ENCODE measurements at regions not wholly inside any gene's neighbourhood (a gene's known extent, or its start where the extent isn't known, plus 50 kb on each side); places are given as distances from the start of the nearest gene placed in this dataset.
"Not testable (repeated sequence)": the region's sequence is repeated elsewhere in the genome, so short reads cannot be mapped to it uniquely, and the experiment has no call there.

GRCh38 chr3:21989341-21990042, 238.5 kb upstream of the ZNF385D start:
- DNase-seq (ENCODE audit: low spot score), result no peak

- no peak for DNase-seq (ENCODE audit: low spot score)
Observed at GRCh38 chr3:21991061-21991460, 240.1 kb upstream of the ZNF385D start.

DNA sequence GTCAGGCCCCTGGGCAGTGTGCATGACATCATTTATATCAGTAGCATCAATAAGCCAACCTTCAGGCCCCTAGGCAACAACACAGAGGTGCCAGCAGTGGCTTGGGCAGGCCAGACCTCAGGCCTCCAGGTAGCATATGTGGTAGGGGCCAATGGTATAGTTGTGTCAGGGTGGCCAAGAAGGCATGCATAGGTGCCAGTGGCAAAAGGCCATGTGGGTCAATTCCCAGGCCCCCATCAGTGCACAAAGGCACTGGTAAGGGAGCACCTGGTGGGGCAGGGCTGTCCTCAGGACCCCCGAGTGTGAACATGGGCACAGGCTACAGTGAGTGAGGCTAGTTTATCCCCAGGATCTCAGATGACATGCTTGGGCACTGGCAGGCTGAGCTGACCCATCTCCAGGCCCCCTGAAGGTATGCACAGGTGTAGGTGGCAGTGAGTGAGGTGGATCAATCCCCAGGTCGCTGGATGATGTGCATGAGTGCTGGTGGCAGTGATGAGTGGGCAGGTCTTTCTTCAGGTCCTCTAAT, 244.1 kb upstream of the ZNF385D start:
- DNase-seq (ENCODE audit: low spot score), result no peak

DNA sequence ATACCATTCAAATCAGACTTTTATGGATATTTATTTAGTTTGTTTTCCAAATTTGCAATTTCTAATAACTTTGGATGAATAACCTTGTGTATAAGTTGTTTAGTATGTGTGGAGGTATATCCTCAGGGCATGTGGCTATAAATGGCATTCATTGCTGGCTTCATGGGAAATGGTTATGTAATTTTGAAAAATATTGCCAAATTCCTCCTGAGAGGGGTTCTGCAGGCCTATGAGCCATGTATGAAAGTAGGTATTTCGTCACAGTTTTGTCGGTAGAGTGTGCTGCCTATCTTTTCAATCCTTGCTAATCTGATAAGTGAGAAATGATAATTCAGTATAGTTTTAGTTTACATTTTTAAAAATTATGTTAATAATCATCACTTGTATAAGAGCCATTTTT, 256.4 kb upstream of the ZNF385D start:
- no peak for DNase-seq (ENCODE audit: low spot score)

- no peak for DNase-seq (ENCODE audit: low spot score)
Observed at GRCh38 chr3:22010997-22011396, 260.0 kb upstream of the ZNF385D start.

- no peak for DNase-seq (ENCODE audit: low spot score)
Observed at GRCh38 chr3:22012471-22012870, 261.5 kb upstream of the ZNF385D start.

DNA sequence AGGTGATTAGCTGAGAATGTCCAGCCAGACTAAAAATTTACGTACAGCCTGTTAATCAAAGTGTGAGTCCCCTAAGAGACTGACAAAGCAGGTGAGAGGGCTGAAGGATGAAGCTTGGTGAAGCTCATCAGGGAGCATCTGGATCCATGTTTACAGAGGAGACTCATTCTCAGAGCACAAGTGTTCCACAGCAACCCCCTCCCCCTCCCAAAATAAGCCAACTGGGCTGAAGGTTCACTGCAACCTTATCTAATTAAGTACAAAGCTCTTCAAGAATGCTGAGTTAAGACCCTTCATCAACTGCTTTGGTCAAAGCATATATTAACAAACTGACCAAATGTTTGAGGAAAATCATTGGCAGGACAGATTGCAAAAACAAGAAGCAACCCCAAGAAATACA, 262.6 kb upstream of the ZNF385D start:
- DNase-seq (ENCODE audit: low spot score), result no peak

GRCh38 chr3:22016197-22016596, 265.2 kb upstream of the ZNF385D start:
- no peak for DNase-seq (ENCODE audit: low spot score)

DNA sequence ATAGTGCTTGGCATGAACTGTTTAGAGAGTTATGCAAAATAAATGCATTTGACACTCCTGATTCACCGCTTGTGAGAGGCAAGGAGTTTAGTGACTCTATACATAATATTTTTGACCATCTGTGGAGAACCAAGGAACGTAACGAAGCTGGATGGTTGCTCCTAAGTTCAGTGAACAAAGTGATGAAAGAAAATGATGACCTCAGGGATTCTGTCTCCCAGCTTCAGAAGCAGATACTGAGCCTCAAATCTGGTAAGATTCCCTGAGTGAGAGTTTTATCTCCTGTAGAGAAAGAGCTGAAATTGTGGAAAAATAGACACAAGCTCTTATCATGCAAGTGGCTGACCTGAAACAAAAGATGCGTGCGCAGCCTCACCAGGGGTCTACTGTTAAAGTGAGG, 273.6 kb upstream of the ZNF385D start:
- DNase-seq (ENCODE audit: low spot score), result not testable (repeated sequence)

- no peak for DNase-seq (ENCODE audit: low spot score)
Observed at GRCh38 chr3:22029480-22029879, 278.5 kb upstream of the ZNF385D start.

DNA sequence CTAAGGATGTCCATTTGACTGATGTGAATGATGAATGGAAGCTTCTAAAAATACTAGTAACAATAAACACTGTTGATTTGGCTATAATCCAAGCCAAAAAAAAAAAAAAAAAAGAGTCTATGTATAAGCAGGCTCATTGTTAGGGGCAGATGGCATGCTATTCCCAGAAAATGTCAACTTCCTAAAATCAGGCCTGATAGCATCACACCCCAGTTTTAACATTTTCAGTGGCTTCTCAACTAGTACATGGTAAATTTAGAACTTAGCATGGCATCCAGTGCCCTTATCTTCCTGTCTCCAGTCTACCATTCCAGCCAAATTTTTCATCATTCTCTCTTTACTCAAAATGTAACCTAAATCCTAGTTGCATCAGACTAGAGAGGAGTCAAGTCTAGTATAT, 288.2 kb upstream of the ZNF385D start:
- no peak for DNase-seq (ENCODE audit: low spot score)

GRCh38 chr3:22040150-22040549, 289.1 kb upstream of the ZNF385D start:
- DNase-seq (ENCODE audit: low spot score), result no peak

DNA sequence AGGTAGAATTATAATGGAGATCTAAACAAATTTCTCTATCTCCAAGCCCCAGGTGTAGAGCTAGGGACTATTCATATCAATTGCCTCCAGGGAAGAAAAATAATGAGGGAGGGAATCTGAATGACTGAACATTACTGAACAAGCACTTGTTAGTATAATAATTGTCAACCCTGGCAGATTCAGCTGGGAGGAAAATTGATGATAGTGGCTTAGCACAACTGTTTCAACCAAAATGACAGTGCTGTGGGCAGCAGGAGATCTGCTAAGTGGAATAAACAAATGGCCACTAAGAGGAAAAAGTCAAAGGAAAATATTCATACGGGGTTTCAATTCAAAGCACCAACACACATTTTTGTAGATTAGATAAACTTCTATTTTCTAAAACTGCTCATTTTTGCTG, 294.9 kb upstream of the ZNF385D start:
- DNase-seq (ENCODE audit: low spot score), result no peak

GRCh38 chr3:22063500-22063899, 312.5 kb upstream of the ZNF385D start:
- DNase-seq (ENCODE audit: low spot score), result no peak

DNA sequence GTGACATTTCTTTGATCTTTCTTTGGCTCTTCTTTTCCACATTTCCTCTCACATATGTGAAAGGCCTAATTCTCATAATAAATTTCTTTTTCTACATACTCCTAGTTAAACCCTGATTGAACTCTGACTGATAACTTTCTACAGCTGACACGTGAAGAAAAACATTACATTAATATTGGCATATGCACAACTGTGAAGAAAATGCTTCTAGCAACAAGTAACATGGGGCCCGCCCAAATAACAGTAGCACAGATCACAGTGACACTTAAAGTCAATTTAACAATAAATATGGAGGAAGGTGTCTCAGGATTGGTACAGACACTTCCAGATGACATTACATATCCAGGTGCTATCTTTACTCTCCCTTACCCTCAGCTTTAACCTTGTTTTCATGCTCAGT, 317.6 kb upstream of the ZNF385D start:
- DNase-seq (ENCODE audit: low spot score), result no peak

- no peak for DNase-seq (ENCODE audit: low spot score)
Observed at GRCh38 chr3:22088204-22088603, 337.2 kb upstream of the ZNF385D start.

DNA sequence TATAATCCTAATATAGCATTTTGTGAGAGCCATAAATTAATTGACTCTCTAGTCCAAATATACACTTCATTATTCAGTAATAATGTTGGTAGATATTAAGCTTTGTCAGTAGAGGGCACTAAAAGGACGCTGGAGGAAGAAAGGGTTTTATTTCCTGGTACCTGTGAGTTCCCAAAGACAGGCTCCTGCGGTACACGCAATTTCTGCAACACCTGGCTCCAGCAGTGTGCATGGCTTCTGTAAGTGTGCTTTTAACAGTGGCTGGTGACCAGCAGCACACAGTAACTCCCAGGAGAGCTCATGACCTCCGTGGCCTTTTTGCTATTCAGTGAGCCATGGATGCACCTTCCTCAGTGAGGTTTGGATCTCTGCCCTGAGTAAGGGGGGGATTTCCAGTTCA, 338.3 kb upstream of the ZNF385D start:
- peak; percentile 9 for DNase-seq (ENCODE audit: low spot score)

DNA sequence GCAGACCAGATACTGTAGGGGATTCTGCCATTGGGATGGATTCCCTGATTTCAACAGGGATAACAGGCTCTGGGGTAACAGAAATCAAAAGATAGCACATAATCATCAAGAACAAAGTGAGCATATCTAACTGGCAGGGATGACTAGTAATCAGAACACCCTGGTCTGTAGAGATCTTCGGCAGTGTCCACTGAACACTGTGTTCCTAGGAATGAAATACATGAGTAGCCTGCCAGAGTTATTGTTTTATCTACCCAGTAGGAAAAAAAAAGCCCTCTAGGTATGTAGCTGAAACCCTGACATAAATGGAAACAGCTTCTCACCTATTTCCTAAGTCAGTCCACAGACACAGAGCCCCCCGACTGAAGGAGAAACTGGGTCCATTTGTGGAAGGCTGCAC, 340.3 kb upstream of the ZNF385D start:
- DNase-seq (ENCODE audit: low spot score), result no peak

DNA sequence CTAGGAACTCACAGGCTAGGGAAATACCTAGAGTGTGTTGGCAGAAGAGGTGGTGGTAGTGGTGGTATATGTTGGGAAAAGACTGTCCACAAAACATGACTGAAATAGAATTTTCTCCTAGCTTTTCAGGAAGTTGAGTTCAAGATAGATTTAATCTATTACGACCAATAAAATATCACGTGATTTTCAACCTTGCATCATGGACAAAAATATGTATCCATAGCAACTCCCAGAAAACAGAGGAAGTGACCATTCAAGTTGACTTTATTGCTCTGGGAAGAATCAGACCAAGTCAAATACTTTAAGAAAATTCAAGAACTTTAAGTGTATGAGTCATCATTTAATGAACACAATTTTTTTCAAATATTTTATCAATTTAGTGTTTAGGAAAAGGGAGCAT, 347.0 kb upstream of the ZNF385D start:
- no peak for DNase-seq (ENCODE audit: low spot score)

GRCh38 chr3:22101351-22101750, 350.3 kb upstream of the ZNF385D start:
- DNase-seq (ENCODE audit: low spot score), result no peak

- DNase-seq (ENCODE audit: low spot score), result no peak
Observed at GRCh38 chr3:22101811-22102210, 350.8 kb upstream of the ZNF385D start.

- DNase-seq (ENCODE audit: low spot score), result no peak
Observed at GRCh38 chr3:22103423-22103822, 352.4 kb upstream of the ZNF385D start.

DNA sequence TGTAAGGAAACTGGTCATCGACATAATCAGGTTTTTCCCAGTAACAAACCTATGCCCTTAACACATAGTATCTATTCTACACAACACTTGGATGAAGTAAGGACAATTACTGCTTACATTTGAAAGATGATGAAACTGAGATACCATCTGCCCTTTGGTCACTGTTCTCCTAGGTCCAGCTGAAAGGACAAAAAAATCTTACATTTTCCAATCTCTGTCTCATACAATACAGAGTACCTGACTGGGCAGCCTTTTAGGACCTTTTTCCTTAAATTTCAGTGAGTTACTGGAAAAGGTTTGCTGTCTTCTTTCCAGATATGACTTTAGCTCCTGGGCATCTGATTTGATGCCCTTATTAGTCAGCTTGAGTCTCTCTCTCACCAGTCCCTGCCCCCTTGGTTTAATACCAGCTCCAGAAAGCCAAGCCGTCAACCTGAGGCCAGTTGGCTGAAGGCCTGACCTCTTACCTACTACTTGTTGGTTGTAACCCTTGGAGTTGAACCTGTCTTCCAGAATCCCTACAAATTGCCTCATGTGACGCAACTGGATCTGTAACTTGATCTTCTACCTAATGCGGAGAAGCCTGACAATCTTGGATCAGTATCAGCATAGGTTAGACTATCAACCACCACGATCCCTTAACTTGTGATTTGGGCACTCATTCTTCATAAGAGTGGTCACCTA, 355.3 kb upstream of the ZNF385D start:
- no peak for DNase-seq (ENCODE audit: low spot score)

DNA sequence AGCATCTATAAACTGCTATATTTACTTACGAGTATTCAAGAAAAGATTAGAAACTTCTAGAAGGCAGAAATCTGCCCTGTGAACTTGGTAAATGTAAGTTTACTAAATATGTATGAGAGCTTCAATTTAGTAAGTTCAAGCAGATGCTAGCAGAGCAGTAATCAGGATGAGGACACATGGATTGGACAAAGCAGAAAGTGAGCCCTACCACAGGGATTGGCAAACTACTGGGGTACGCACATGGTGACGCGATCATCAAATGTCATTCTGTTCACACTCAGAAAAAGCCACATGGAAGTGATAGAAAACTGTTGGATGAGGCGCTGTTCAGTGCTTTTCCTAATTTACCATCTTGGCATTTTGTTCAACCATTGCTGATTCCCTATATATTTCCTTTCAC, 360.2 kb upstream of the ZNF385D start:
- no peak for DNase-seq (ENCODE audit: low spot score)
